H9 (cell line): ENCODE measurements at regions not wholly inside any gene's neighbourhood (a gene's known extent, or its start where the extent isn't known, plus 50 kb on each side); places are given as distances from the start of the nearest gene placed in this dataset.

Experiments
- DNase-seq: peaks from one replicate; pipeline ENCODE4 v3.0.0-alpha.2; 2017
- H2AFZ ChIP-seq: one replicate; pipeline ENCODE4 v1.6.1; 2013; ENCODE audit warnings: mild to moderate bottlenecking, low read length, control low read depth, moderate library complexity
- H2AK5ac ChIP-seq: 2 replicates; pipeline ENCODE4 v1.6.1; 2013; ENCODE audit warnings: low read length, control low read depth, mixed read lengths; ENCODE audit not compliant: insufficient read length
- H2BK120ac ChIP-seq: one replicate; pipeline ENCODE4 v1.6.1; 2013; ENCODE audit warnings: low read depth, mild to moderate bottlenecking, low read length, control low read depth, inconsistent platforms; ENCODE audit not compliant: poor library complexity, severe bottlenecking
- H2BK12ac ChIP-seq: 2 replicates; pipeline ENCODE4 v1.6.1; 2013; ENCODE audit warnings: low read length, control low read depth, mixed read lengths, low read depth; ENCODE audit not compliant: insufficient read length
- H2BK15ac ChIP-seq: 2 replicates; pipeline ENCODE4 v1.6.1; 2013; ENCODE audit warnings: low read depth, low read length, control low read depth
- H2BK20ac ChIP-seq: one replicate; pipeline ENCODE4 v1.6.1; 2013; ENCODE audit warnings: low read depth, mild to moderate bottlenecking, low read length, control low read depth, inconsistent platforms; ENCODE audit not compliant: poor library complexity, severe bottlenecking
- H2BK5ac ChIP-seq: 2 replicates; pipeline ENCODE4 v1.6.1; 2013; ENCODE audit warnings: low read length, control low read depth, mixed read lengths; ENCODE audit not compliant: insufficient read length
- H3K14ac ChIP-seq: 2 replicates; pipeline ENCODE4 v1.6.1; 2013; ENCODE audit warnings: low read length, control low read depth; ENCODE audit not compliant: insufficient read depth
- H3K18ac ChIP-seq: 2 replicates; pipeline ENCODE4 v1.6.1; 2013; ENCODE audit warnings: low read depth, mild to moderate bottlenecking, mixed read lengths, low read length, control low read depth; ENCODE audit not compliant: insufficient read length
- H3K23ac ChIP-seq: 2 replicates; pipeline ENCODE4 v1.6.1; 2013; ENCODE audit warnings: low read length, control low read depth, mixed read lengths, low read depth; ENCODE audit not compliant: insufficient read length
- H3K23me2 ChIP-seq: 2 replicates; pipeline ENCODE4 v1.6.1; 2013; ENCODE audit warnings: low read depth, mild to moderate bottlenecking, mixed read lengths, low read length, control low read depth; ENCODE audit not compliant: insufficient read length, poor library complexity, severe bottlenecking
- H3K27ac ChIP-seq: 2 replicates; pipeline ENCODE4 v1.5.1; 2013; ENCODE audit warnings: low read length, control low read depth, mixed read lengths, low read depth; ENCODE audit not compliant: insufficient read length
- H3K27me3 ChIP-seq: 2 replicates; pipeline ENCODE4 v1.6.1; 2013; ENCODE audit warnings: low read length, control low read depth, inconsistent platforms; ENCODE audit not compliant: insufficient read depth
- H3K4ac ChIP-seq: 2 replicates; pipeline ENCODE4 v1.6.1; 2013; ENCODE audit warnings: low read depth, mild to moderate bottlenecking, control low read depth, inconsistent platforms, low read length, moderate library complexity
- H3K4me1 ChIP-seq: 2 replicates; pipeline ENCODE4 v1.6.1; 2013; ENCODE audit warnings: low read length, control low read depth, inconsistent platforms; ENCODE audit not compliant: insufficient read depth
- H3K4me2 ChIP-seq: 2 replicates; pipeline ENCODE4 v1.6.1; 2013; ENCODE audit warnings: low read length, control low read depth, mixed read lengths; ENCODE audit not compliant: insufficient read length, insufficient read depth
- H3K56ac ChIP-seq: 2 replicates; pipeline ENCODE4 v1.6.1; 2013; ENCODE audit warnings: low read depth, mild to moderate bottlenecking, mixed read lengths, low read length, control low read depth; ENCODE audit not compliant: insufficient read length
- H3K79me1 ChIP-seq: 2 replicates; pipeline ENCODE4 v1.6.1; 2013; ENCODE audit warnings: low read depth, mild to moderate bottlenecking, moderate library complexity, low read length, control low read depth, inconsistent platforms; ENCODE audit not compliant: insufficient read depth, poor library complexity, severe bottlenecking
- H3K79me2 ChIP-seq: 2 replicates; pipeline ENCODE4 v1.6.1; 2013; ENCODE audit warnings: low read length, control low read depth, inconsistent platforms; ENCODE audit not compliant: insufficient read depth
- H3K9ac ChIP-seq: 2 replicates; pipeline ENCODE4 v1.6.1; 2013; ENCODE audit warnings: low read length, control low read depth, mixed read lengths; ENCODE audit not compliant: insufficient read length; ENCODE audit errors: extremely low read depth
- H3K9me3 ChIP-seq: one replicate; pipeline ENCODE4 v1.6.1; 2013; ENCODE audit warnings: low read depth, low read length, inconsistent platforms; ENCODE audit not compliant: control insufficient read depth
- H3T11ph ChIP-seq: one replicate; pipeline ENCODE4 v1.6.1; 2013; ENCODE audit warnings: mild to moderate bottlenecking, low read length, control low read depth, inconsistent platforms
- H4K20me1 ChIP-seq: one replicate; pipeline ENCODE4 v1.6.1; 2013; ENCODE audit not compliant: control insufficient read depth, insufficient read length, insufficient read depth
- H4K5ac ChIP-seq: 2 replicates; pipeline ENCODE4 v1.6.1; 2013; ENCODE audit warnings: low read depth, mild to moderate bottlenecking, mixed read lengths, low read length, control low read depth; ENCODE audit not compliant: insufficient read length
- H4K8ac ChIP-seq: replicated peaks from 2 replicates; pipeline ENCODE4 v1.6.1; 2013; ENCODE audit warnings: low read length, control low read depth, mixed read lengths, low read depth; ENCODE audit not compliant: insufficient read length
- H4K91ac ChIP-seq: 2 replicates; pipeline ENCODE4 v1.6.1; 2013; ENCODE audit warnings: low read depth, mild to moderate bottlenecking, moderate library complexity, mixed read lengths, low read length, control low read depth; ENCODE audit not compliant: insufficient read length
- H3K27ac Mint-ChIP-seq, 3 experiments: 2 replicates in 2 of 3; 3 replicates in 1 of 3; pipeline ENCODE4 v1.8.0; 2020 to 2021; ENCODE audit warnings: mixed read lengths in 3 of 3, mild to moderate bottlenecking in 1 of 3, moderate library complexity in 1 of 3
- H3K27me3 Mint-ChIP-seq: 2 replicates; pipeline ENCODE4 v1.8.0; 2021; ENCODE audit warnings: low read depth, mild to moderate bottlenecking, moderate library complexity, mixed read lengths
- H3K36me3 Mint-ChIP-seq, 3 experiments: 2 replicates in 2 of 3; 3 replicates in 1 of 3; pipeline ENCODE4 v1.8.0; 2020 to 2021; ENCODE audit warnings: low read depth in 3 of 3, mixed read lengths in 3 of 3; ENCODE audit not compliant: insufficient read depth in 1 of 3
- H3K4me1 Mint-ChIP-seq, 2 experiments: 2 replicates each; pipeline ENCODE4 v1.8.0; 2020; ENCODE audit warnings: mixed read lengths in 2 of 2
- H3K4me3 Mint-ChIP-seq, 2 experiments: 2 replicates in 1 of 2; 3 replicates in 1 of 2; pipeline ENCODE4 v1.8.0; 2020 to 2021; ENCODE audit warnings: mild to moderate bottlenecking in 2 of 2, mixed read lengths in 2 of 2, moderate library complexity in 1 of 2
- H3K9me3 Mint-ChIP-seq, 2 experiments: 2 replicates in 1 of 2; 3 replicates in 1 of 2; pipeline ENCODE4 v1.8.0; 2020; ENCODE audit warnings: mild to moderate bottlenecking in 2 of 2, mixed read lengths in 2 of 2, moderate library complexity in 1 of 2
- CTCF ChIP-seq: fragments of 200-600 bp; sonication (generic); conservative IDR thresholded peaks from 3 replicates; pipeline ENCODE4 v1.8.0; 2021; ENCODE audit warnings: antibody characterized with exemption, mild to moderate bottlenecking
- WGBS: extraction: QIAGEN DNeasy Blood & Tissue Kit; methylation state at CpG from one replicate; pipeline ENCODE4 v1.1.7; 2013; ENCODE audit warnings: missing lambda C conversion rate, low lambda C conversion rate, mixed read lengths; ENCODE audit not compliant: insufficient read length; ENCODE audit errors: extremely low coverage; 5-methylcytosine and 5-hydroxymethylcytosine counted together

GRCh38 chr6:169397684-169398083 is 144.0 kb upstream of the THBS2 start:
- H3K9me3 Mint-ChIP-seq, result peaks cover 11 to 13% of the 10 kb centered on the region in 2 experiments; a peak in 4 of 5 replicates
- H4K5ac ChIP-seq, result no peak overlapping the region
- no peak overlapping the region for H2BK15ac ChIP-seq
- no peak overlapping the region for H3K4me3 Mint-ChIP-seq
- peaks cover 6% of the 10 kb centered on the region for H3K9me3 ChIP-seq
- no peak overlapping the region for H3T11ph ChIP-seq
- no peak overlapping the region for H3K14ac ChIP-seq
- H3K4ac ChIP-seq, result no peak overlapping the region
- H4K8ac ChIP-seq, result no peak overlapping the region
- H3K79me1 ChIP-seq, result no peaks in the 10 kb centered on the region
- H3K4me2 ChIP-seq, result no peak overlapping the region
- no peak overlapping the region for H2BK120ac ChIP-seq
- H2AFZ ChIP-seq, result no peak overlapping the region
- H3K79me2 ChIP-seq, result no peaks in the 10 kb centered on the region
- no peak for DNase-seq
- H2AK5ac ChIP-seq, result no peak overlapping the region
- no peaks in the 10 kb centered on the region for H3K27me3 Mint-ChIP-seq
- no peak overlapping the region for H2BK12ac ChIP-seq
- H4K20me1 ChIP-seq, result no peaks in the 10 kb centered on the region
- no peaks in the 10 kb centered on the region for H3K23me2 ChIP-seq
- no peak overlapping the region for H4K91ac ChIP-seq
- no peak overlapping the region for H3K56ac ChIP-seq
- no peak overlapping the region for H3K27ac ChIP-seq
- TF ChIP-seq CTCF, result no peak
- no peaks in the 10 kb centered on the region for H3K27me3 ChIP-seq
- no peaks in the 10 kb centered on the region for H3K4me1 ChIP-seq
- no peak overlapping the region for H3K27ac Mint-ChIP-seq
- no CpG with 5 or more reads among the region's 12 CpGs for WGBS
- H2BK20ac ChIP-seq, result no peak overlapping the region
- H3K18ac ChIP-seq, result no peak overlapping the region
- H3K4me1 Mint-ChIP-seq, result no peaks in the 10 kb centered on the region; a peak in 1 of 4 replicates
- no peak overlapping the region for H2BK5ac ChIP-seq
- H3K9ac ChIP-seq, result no peak overlapping the region
- no peak overlapping the region for H3K23ac ChIP-seq
- H3K36me3 Mint-ChIP-seq, result peaks cover 4 to 12% (median 5%) of the 10 kb centered on the region in 3 experiments; a peak in 3 of 7 replicates
